Ammon's horn (tissue), 1 donor: ENCODE measurements at regions not wholly inside any gene's neighbourhood (a gene's known extent, or its start where the extent isn't known, plus 50 kb on each side); places are given as distances from the start of the nearest gene placed in this dataset.

Source experiments
- DNase-seq: peaks from one replicate; pipeline ENCODE4 v3.0.0-alpha.2; 2016; ENCODE audit warnings: low spot score

- no peak for DNase-seq
Observed at GRCh38 chr3:159128628-159129027, 326.8 kb downstream of the MFSD1 start.

- DNase-seq, result no peak
Observed at GRCh38 chr3:159130108-159130507, 328.3 kb downstream of the MFSD1 start.

GRCh38 chr3:159131376-159131775 is 329.5 kb downstream of the MFSD1 start:
- no peak for DNase-seq

- DNase-seq, result no peak
Observed at GRCh38 chr3:159137949-159138348, 336.1 kb downstream of the MFSD1 start.

- DNase-seq, result no peak
Observed at GRCh38 chr3:159139326-159139725, 337.5 kb downstream of the MFSD1 start.

GRCh38 chr3:159144472-159144871 is 342.6 kb downstream of the MFSD1 start:
- no peak for DNase-seq

GRCh38 chr3:159144891-159145290 is 343.0 kb downstream of the MFSD1 start:
- no peak for DNase-seq

GRCh38 chr3:159146392-159146791 is 344.5 kb downstream of the MFSD1 start:
- DNase-seq, result no peak

GRCh38 chr3:159146856-159147435 is 345.1 kb downstream of the MFSD1 start:
- no peak for DNase-seq

GRCh38 chr3:159147813-159148212 is 346.0 kb downstream of the MFSD1 start:
- DNase-seq, result no peak

- no peak for DNase-seq
Observed at GRCh38 chr3:159148466-159148865, 346.6 kb downstream of the MFSD1 start.

GRCh38 chr3:159149131-159149530 is 347.3 kb downstream of the MFSD1 start:
- no peak for DNase-seq

GRCh38 chr3:159149633-159150032 is 347.8 kb downstream of the MFSD1 start:
- no peak for DNase-seq

- DNase-seq, result no peak
Observed at GRCh38 chr3:159150180-159150579, 348.3 kb downstream of the MFSD1 start.

- DNase-seq, result no peak
Observed at GRCh38 chr3:159151130-159151529, 349.3 kb downstream of the MFSD1 start.

GRCh38 chr3:159157275-159157674 is 355.4 kb downstream of the MFSD1 start:
- no peak for DNase-seq

- no peak for DNase-seq
Observed at GRCh38 chr3:159158213-159158612, 356.4 kb downstream of the MFSD1 start.

- no peak for DNase-seq
Observed at GRCh38 chr3:159158801-159159200, 356.9 kb downstream of the MFSD1 start.

GRCh38 chr3:159159546-159159945 is 357.7 kb downstream of the MFSD1 start:
- no peak for DNase-seq

- DNase-seq, result no peak
Observed at GRCh38 chr3:159163656-159164055, 361.8 kb downstream of the MFSD1 start.

- DNase-seq, result no peak
Observed at GRCh38 chr3:159165961-159166360, 364.1 kb downstream of the MFSD1 start.

- DNase-seq, result no peak
Observed at GRCh38 chr3:159166899-159167586, 365.2 kb downstream of the MFSD1 start.

- no peak for DNase-seq
Observed at GRCh38 chr3:159168788-159169187, 366.9 kb downstream of the MFSD1 start.

- no peak for DNase-seq
Observed at GRCh38 chr3:159169828-159170227, 368.0 kb downstream of the MFSD1 start.
